HG03439 (cell line): ENCODE measurements at regions not wholly inside any gene's neighbourhood (a gene's known extent, or its start where the extent isn't known, plus 50 kb on each side); places are given as distances from the start of the nearest gene placed in this dataset.

Experiments used
- ATAC-seq: cut with Tn5 transposase; IDR thresholded peaks from one replicate; pipeline ENCODE4 v1.9.1; 2021; ENCODE audit warnings: mild to moderate bottlenecking, moderate library complexity; ENCODE audit not compliant: unreplicated experiment

GRCh38 chr2:105943977-105944376 is 199.3 kb downstream of the NCK2 start:
- no peak for ATAC-seq
